GM13976 (cell line): ENCODE measurements at regions not wholly inside any gene's neighbourhood (a gene's known extent, or its start where the extent isn't known, plus 50 kb on each side); places are given as distances from the start of the nearest gene placed in this dataset.

Source experiments
- DNase-seq: peaks from one replicate; pipeline ENCODE4 v3.0.0; 2012; ENCODE audit warnings: low spot score
- CTCF ChIP-seq: IDR thresholded peaks from 2 replicates; pipeline ENCODE4 v1.5.1; 2012; ENCODE audit warnings: borderline replicate concordance, mild to moderate bottlenecking; ENCODE audit not compliant: insufficient read depth; ENCODE audit errors: extremely low read depth, missing control alignments, control extremely low read depth
- in situ Hi-C: fragments of 300-500 bp; cut with MboI; formaldehyde crosslinking; loops from one replicate; pipeline ENCODE4 v1.12.0; 2022; ENCODE audit warnings: low sequenced_read_pairs, mixed read lengths, inconsistent platforms; ENCODE audit not compliant: unreplicated experiment

DNA sequence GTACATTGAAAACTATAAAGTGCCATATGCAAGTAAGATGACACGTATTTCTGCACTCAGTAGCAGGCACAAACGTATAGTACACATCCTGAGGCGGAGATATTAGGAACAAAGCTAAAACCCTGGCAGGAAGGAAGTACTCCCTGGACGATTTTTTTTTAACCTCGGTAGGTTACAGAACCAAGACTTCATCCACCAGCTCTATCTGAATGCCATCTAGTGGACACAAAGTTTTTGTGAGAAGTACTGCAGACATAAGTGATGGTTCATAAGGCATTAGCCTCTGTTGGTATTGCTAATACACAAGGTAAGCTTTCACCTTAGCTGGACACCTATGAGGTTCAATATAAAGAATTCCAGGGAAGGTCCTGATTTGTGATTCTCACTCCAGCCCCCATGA, 83.0 kb upstream of the CCDC196 start:
- in situ Hi-C loops: no loop called here
- DNase-seq: no peak
- peak; percentile 30 for TF ChIP-seq CTCF

DNA sequence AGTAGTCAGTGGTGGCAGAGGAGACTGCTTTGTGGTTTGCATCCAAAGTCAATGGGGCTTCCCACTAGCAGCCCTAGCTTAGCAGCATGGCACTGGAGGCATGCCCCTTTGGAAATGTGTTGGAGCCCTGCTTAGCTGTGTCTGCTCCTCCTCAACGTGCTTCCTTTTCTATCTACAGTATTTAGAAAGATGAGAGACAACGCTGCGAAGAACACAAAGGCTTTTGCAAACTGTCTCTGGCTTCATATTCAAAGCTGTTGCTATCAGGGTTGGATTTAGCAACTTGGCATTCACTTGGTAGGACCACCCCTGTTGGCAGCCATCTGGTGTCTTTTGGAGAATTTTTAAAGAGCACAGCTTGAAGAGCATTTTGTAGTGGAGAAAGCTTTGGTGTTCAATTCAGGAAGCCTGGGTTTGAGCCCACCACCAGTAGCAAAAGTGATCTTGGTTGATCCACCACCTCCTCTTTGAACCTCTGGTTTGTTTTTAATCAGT, 82.1 kb upstream of the CCDC196 start:
- no peak for DNase-seq
- TF ChIP-seq CTCF: no peak
- in situ Hi-C loops: no loop called here

- in situ Hi-C loops: no loop called here
- no peak for TF ChIP-seq CTCF
- DNase-seq: no peak
Observed at GRCh38 chr14:66405158-66405557, 81.0 kb upstream of the CCDC196 start.

DNA sequence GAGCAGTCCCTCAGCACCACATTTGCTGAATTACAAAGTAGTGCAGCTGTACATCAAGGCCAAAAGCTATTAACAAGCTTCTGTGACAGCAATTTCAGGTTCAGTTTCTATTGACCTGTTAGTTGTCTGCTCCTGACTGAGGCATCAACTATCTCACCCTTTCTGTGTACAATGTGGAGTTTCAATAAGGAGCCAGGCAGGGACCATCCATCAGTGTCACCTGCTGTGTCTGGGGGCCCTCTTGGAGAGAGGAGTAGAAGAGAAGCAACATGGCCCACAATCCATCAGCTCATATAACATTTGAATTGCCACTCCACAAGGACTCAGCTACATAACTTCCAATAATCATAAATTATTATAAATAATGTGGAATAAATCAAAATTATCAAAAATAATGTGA, 72.3 kb upstream of the CCDC196 start:
- TF ChIP-seq CTCF: no peak
- no peak for DNase-seq
- in situ Hi-C loops: no loop called here

- no peak for DNase-seq
- in situ Hi-C loops: no loop called here
- no peak for TF ChIP-seq CTCF
Observed at GRCh38 chr14:66414511-66414910, 71.7 kb upstream of the CCDC196 start.

DNA sequence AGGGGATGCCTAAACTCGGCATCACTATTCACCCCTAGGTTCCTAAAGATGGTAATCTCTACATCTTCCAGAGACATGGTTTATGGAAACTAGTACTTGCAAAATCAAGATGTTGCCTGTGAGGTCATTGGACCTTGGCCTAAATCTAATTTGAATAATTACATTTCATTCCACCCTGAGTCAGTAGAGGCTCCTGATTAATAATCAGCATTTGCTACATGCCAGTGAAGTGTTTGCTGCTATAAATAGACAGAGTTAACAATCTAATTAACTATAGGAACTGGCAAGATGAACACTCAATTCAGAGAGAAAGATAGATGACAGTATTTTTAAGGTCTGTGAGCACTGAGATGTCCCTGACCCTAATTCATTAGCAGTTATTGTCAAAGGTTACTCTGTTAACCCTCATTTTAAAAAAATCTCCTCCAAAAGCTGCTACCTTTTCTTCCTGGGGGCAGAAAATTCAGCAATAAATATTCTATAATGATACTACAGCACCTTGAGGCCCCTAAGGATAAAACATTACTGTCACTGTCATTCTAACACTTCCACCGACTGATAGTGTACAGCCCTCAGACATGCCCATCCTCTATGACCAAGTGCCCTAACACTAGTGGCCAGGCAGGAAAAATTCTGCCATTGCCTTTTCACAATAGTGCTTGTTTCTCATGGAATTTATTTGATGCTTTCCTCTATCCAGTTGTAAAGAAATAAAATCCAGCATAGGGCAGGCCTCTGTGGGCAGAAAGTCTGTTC, 65.7 kb upstream of the CCDC196 start:
- no peak for TF ChIP-seq CTCF
- DNase-seq: no peak
- in situ Hi-C loops: no loop called here
